SK-N-SH (cell line): ENCODE measurements at regions not wholly inside any gene's neighbourhood (a gene's known extent, or its start where the extent isn't known, plus 50 kb on each side); places are given as distances from the start of the nearest gene placed in this dataset.

Source experiments
- CTCF ChIA-PET: fragments of 300-600, 350-600 bp; formaldehyde crosslinking; extraction: SDS; loops from one replicate; lab custom pipeline; 2021; lab: Yijun Ruan, JAX
- POLR2A ChIA-PET: fragments of 350-600 bp; sonication (Branson Sonifier 250); formaldehyde crosslinking; extraction: SDS; loops from one replicate; lab custom pipeline; 2020; ENCODE audit warnings: antibody characterized with exemption, inconsistent platforms; lab: Yijun Ruan, JAX
- DNase-seq: peaks from one replicate; pipeline ENCODE4 v3.0.0; 2012
- H2AFZ ChIP-seq: fragments of 200-600 bp; sonication (generic); 2 replicates; pipeline ENCODE4 v1.8.1; 2016; ENCODE audit warnings: antibody characterized with exemption, mild to moderate bottlenecking, low read depth
- H3F3A ChIP-seq: fragments of 200-600 bp; sonication (generic); replicated peaks from 2 replicates; pipeline ENCODE3; 2016; ENCODE audit warnings: antibody characterized with exemption, mild to moderate bottlenecking; ENCODE audit not compliant: insufficient read depth
- H3K27ac ChIP-seq, 2 experiments: fragments of 200-500 bp in 1 of 2; fragments of 200-600 bp in 1 of 2; sonication (Bioruptor generic) in 1 of 2; sonication (generic), shearing (Covaris generic) in 1 of 2; 2 replicates each; pipeline versions ENCODE4 v1.5.1 to v1.6.1; 2014 to 2016; ENCODE audit warnings: low read depth in 2 of 2, inconsistent platforms in 1 of 2, low read length in 1 of 2, mild to moderate bottlenecking in 1 of 2, mixed read lengths in 1 of 2
- H3K27me3 ChIP-seq: fragments of 200-600 bp; sonication (generic), shearing (Covaris generic); 2 replicates; pipeline ENCODE4 v1.6.1; 2016; ENCODE audit warnings: mixed run types; ENCODE audit not compliant: insufficient read depth
- H3K36me3 ChIP-seq, 2 experiments: fragments of 200-500 bp in 1 of 2; fragments of 200-600 bp in 1 of 2; sonication (Bioruptor generic) in 1 of 2; sonication (generic) in 1 of 2; replicated peaks in 1 of 2; 2 replicates each; pipeline versions ENCODE3 to v1.5.1; 2014 to 2016; ENCODE audit warnings: low read length in 1 of 2, mild to moderate bottlenecking in 1 of 2; ENCODE audit not compliant: insufficient read depth in 2 of 2, control insufficient read depth in 1 of 2
- H3K4me1 ChIP-seq, 2 experiments: fragments of 200-500 bp in 1 of 2; fragments of 200-600 bp in 1 of 2; sonication (Bioruptor generic) in 1 of 2; sonication (generic), shearing (Covaris generic) in 1 of 2; 2 replicates each; pipeline versions ENCODE4 v1.5.1 to v1.6.1; 2014 to 2016; ENCODE audit warnings: low read depth in 1 of 2, low read length in 1 of 2, mixed run types in 1 of 2; ENCODE audit not compliant: insufficient read depth in 2 of 2, control insufficient read depth in 1 of 2
- H3K4me2 ChIP-seq: fragments of 200-600 bp; sonication (generic), shearing (Covaris generic); 2 replicates; pipeline ENCODE4 v1.6.1; 2017; ENCODE audit warnings: mixed run types
- H3K4me3 ChIP-seq, 2 experiments: fragments of 200-500 bp in 1 of 2; fragments of 200-600 bp in 1 of 2; sonication (Bioruptor generic) in 1 of 2; sonication (generic), shearing (Covaris generic) in 1 of 2; 2 replicates each; pipeline versions ENCODE4 v1.5.1 to v1.8.1; 2014 to 2016; ENCODE audit warnings: low read depth in 2 of 2, inconsistent platforms in 1 of 2, low read length in 1 of 2, mild to moderate bottlenecking in 1 of 2, mixed read lengths in 1 of 2, moderate library complexity in 1 of 2
- H3K79me2 ChIP-seq: fragments of 200-600 bp; sonication (generic); 2 replicates; pipeline ENCODE4 v1.8.1; 2017; ENCODE audit warnings: mild to moderate bottlenecking; ENCODE audit not compliant: insufficient read depth
- H3K9ac ChIP-seq: fragments of 200-600 bp; sonication (generic); 2 replicates; pipeline ENCODE4 v1.6.1; 2017; ENCODE audit warnings: mixed run types
- H3K9me2 ChIP-seq: fragments of 200-600 bp; sonication (generic); 2 replicates; pipeline ENCODE4 v1.6.1; 2017; ENCODE audit warnings: mixed run types
- H3K9me3 ChIP-seq: fragments of 200-600 bp; sonication (generic); 2 replicates; pipeline ENCODE4 v1.6.1; 2017; ENCODE audit warnings: mixed run types, mild to moderate bottlenecking, moderate library complexity
- H4K20me1 ChIP-seq: fragments of 200-600 bp; sonication (generic); 2 replicates; pipeline ENCODE4 v1.6.1; 2017; ENCODE audit warnings: mild to moderate bottlenecking, mixed run types; ENCODE audit not compliant: insufficient read depth
- FOSL2 ChIP-seq: IDR thresholded peaks from 2 replicates; pipeline ENCODE4 v1.4.0; 2012; ENCODE audit warnings: low read depth, mild to moderate bottlenecking, moderate library complexity, borderline replicate concordance
- FOXJ3 ChIP-seq: sonication (generic); formaldehyde crosslinking; IDR thresholded peaks from 2 replicates; pipeline ENCODE4 v1.5.1; 2020; ENCODE audit warnings: mild to moderate bottlenecking, missing genetic modification reagents
- IRF3 ChIP-seq: fragments of 150-350 bp; IDR thresholded peaks from 2 replicates; pipeline ENCODE4 v1.6.1; 2016; ENCODE audit warnings: mild to moderate bottlenecking, low read depth, low read length
- NFIC ChIP-seq: IDR thresholded peaks from 2 replicates; pipeline ENCODE4 v1.4.0; 2012; ENCODE audit warnings: borderline replicate concordance
- PBX3 ChIP-seq: IDR thresholded peaks from 2 replicates; pipeline ENCODE4; 2012
- POLR2AphosphoS5 ChIP-seq: IDR thresholded peaks from 2 replicates; pipeline ENCODE4 v1.6.1; 2012; ENCODE audit warnings: low read depth, low read length
- RAD21 ChIP-seq: IDR thresholded peaks from 2 replicates; pipeline ENCODE4 v1.6.1; 2012; ENCODE audit warnings: mild to moderate bottlenecking, low read length
- RCOR1 ChIP-seq: fragments of 150-350 bp; IDR thresholded peaks from 2 replicates; pipeline ENCODE4 v1.6.1; 2017; ENCODE audit warnings: antibody characterized with exemption, low read length
- RFX5 ChIP-seq: IDR thresholded peaks from 2 replicates; pipeline ENCODE4 v1.6.1; 2012; ENCODE audit warnings: mild to moderate bottlenecking, improper control_type of control experiment, low read length
- SIN3A ChIP-seq: IDR thresholded peaks from 2 replicates; pipeline ENCODE4 v1.6.1; 2012; ENCODE audit warnings: low read depth, mild to moderate bottlenecking, low read length, moderate library complexity, borderline replicate concordance
- TAF1 ChIP-seq: IDR thresholded peaks from 2 replicates; pipeline ENCODE4 v1.6.1; 2012; ENCODE audit warnings: low read depth, mild to moderate bottlenecking, low read length, moderate library complexity, borderline replicate concordance
- TCF12 ChIP-seq: IDR thresholded peaks from 2 replicates; pipeline ENCODE4 v1.4.0; 2012
- TEAD4 ChIP-seq: IDR thresholded peaks from 2 replicates; pipeline ENCODE4 v1.4.0; 2012; ENCODE audit warnings: mild to moderate bottlenecking, borderline replicate concordance; ENCODE audit not compliant: insufficient read depth
- USF1 ChIP-seq: IDR thresholded peaks from 2 replicates; pipeline ENCODE4 v1.4.0; 2012; ENCODE audit warnings: low read depth, borderline replicate concordance
- ZBTB33 ChIP-seq: IDR thresholded peaks from 2 replicates; pipeline ENCODE4 v1.4.0; 2012; ENCODE audit warnings: low read depth, borderline replicate concordance
- WGBS: methylation state at CpG from one replicate; pipeline ENCODE4 v1.1.6; 2017; ENCODE audit warnings: low lambda C conversion rate; 5-methylcytosine and 5-hydroxymethylcytosine counted together

- no peak for TF ChIP-seq IRF3
- TF ChIP-seq TCF12, result no peak
- no peak for TF ChIP-seq POLR2AphosphoS5
- no peak for TF ChIP-seq FOSL2
- TF ChIP-seq, all 33 proteins: peak for 0
- Histone ChIP-seq H3K9me3 (no peaks in the 10 kb centered on the region), H3K27me3 (no peaks in the 10 kb centered on the region), H3K79me2 (no peaks in the 10 kb centered on the region), H3K4me1 (no peaks in the 10 kb centered on the region), H3K27ac (no peak overlapping the region), H3K4me3 (no peak overlapping the region), H3K9ac (no peak overlapping the region), H3F3A (no peaks in the 10 kb centered on the region), H4K20me1 (no peaks in the 10 kb centered on the region), H3K4me2 (no peak overlapping the region), H2AFZ (no peak overlapping the region), H3K36me3 (no peaks in the 10 kb centered on the region), H3K9me2 (no peaks in the 10 kb centered on the region)
- CTCF ChIA-PET, result no interaction called here
- POLR2A ChIA-PET, result no interaction called here
- DNase-seq, result no peak
- WGBS, result 0% methylated on average over 2 of the region's 2 CpGs
These were observed 604.1 kb downstream of the TAF11L14 start for GRCh38 chr5:18238321-18238720.

- Histone ChIP-seq H3K9me3 (no peaks in the 10 kb centered on the region), H3K4me1 (no peaks in the 10 kb centered on the region)
- no peak for DNase-seq
- no peak for TF ChIP-seq FOXJ3 (CRISPR knock-in tag)
- TF ChIP-seq TCF12, result no peak
- no peak for TF ChIP-seq RFX5
- TF ChIP-seq, all 33 proteins: peak for 0
- Histone ChIP-seq H4K20me1 (no peaks in the 10 kb centered on the region), H3K27ac (no peak overlapping the region), H3F3A (no peaks in the 10 kb centered on the region), H3K79me2 (no peaks in the 10 kb centered on the region), H3K4me3 (no peak overlapping the region), H3K9me2 (no peaks in the 10 kb centered on the region), H3K9ac (no peak overlapping the region), H3K36me3 (no peaks in the 10 kb centered on the region), H2AFZ (no peak overlapping the region), H3K4me2 (no peak overlapping the region), H3K27me3 (no peaks in the 10 kb centered on the region)
- CTCF ChIA-PET, result no interaction called here
- POLR2A ChIA-PET, result no interaction called here
- 11% methylated on average over 1 of the region's 1 CpG for WGBS
These were observed 606.7 kb downstream of the TAF11L14 start for GRCh38 chr5:18240971-18241370.

- Histone ChIP-seq H3K79me2 (no peaks in the 10 kb centered on the region), H3K27ac (no peak overlapping the region), H2AFZ (no peak overlapping the region), H3K36me3 (no peaks in the 10 kb centered on the region), H3K4me2 (no peak overlapping the region), H3K9me3 (no peaks in the 10 kb centered on the region), H3F3A (no peaks in the 10 kb centered on the region), H3K4me1 (no peaks in the 10 kb centered on the region), H4K20me1 (no peaks in the 10 kb centered on the region), H3K9me2 (no peaks in the 10 kb centered on the region), H3K4me3 (no peak overlapping the region), H3K9ac (no peak overlapping the region), H3K27me3 (no peaks in the 10 kb centered on the region)
- ChIA-PET POLR2A (no interaction called here), CTCF (no interaction called here)
- TF ChIP-seq IRF3 (no peak), TCF12 (no peak), SIN3A (no peak), NFIC (no peak), USF1 (no peak), RAD21 (no peak), ZBTB33 (no peak), RCOR1 (no peak), FOXJ3 (CRISPR knock-in tag) (no peak), PBX3 (no peak), TAF1 (no peak), TEAD4 (no peak), FOSL2 (no peak)
- WGBS, result 20% methylated on average over 2 of the region's 2 CpGs
- no peak for DNase-seq
These were observed 609.6 kb downstream of the TAF11L14 start for GRCh38 chr5:18243846-18244245.
